GM19035 (cell line): ENCODE measurements at regions not wholly inside any gene's neighbourhood (a gene's known extent, or its start where the extent isn't known, plus 50 kb on each side); places are given as distances from the start of the nearest gene placed in this dataset.
A peak's percentile ranks its signal among the peaks of the same experiment; 100 is the strongest.
"Not testable (repeated sequence)": the region's sequence is repeated elsewhere in the genome, so short reads cannot be mapped to it uniquely, and the experiment has no call there.

Experiments used
- ATAC-seq: cut with Tn5 transposase; IDR thresholded peaks from one replicate; pipeline ENCODE4 v1.9.1; 2021; ENCODE audit not compliant: unreplicated experiment

- no peak for ATAC-seq
Observed at GRCh38 chr1:99441299-99442095, 177.2 kb downstream of the PLPPR4 start.

DNA sequence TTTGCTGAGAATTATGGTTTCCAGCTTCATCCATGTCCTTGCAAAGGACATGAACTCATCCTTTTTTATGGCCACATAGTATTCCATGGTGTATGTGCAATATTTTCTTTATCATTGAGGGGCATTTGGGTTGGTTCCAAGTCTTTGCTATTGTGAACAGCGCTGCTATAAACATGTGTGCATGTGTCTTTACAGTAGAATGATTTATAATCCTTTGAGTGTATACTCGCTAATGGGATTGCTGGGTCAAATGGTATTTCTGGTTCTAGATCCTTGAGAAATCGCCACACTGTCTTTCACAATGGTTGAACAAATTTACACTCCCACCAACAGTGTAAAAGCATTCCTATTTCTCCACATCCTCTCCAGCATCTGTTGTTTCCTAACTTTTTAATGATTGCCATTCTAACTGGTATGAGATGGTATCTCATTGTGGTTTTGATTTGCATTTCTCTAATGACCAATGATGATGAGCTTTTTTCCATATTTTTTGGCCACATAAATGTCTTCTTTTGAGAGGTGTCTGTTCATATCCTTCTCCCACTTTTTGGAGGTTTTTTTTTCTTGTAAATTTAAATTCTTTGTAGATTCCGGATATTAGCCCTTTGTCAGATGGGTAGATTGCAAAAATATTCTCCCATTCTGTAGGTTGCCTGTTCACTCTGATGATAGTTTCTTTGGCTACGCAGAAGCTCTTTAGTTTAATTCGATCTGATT is 180.1 kb downstream of the PLPPR4 start:
- not testable (repeated sequence) for ATAC-seq

DNA sequence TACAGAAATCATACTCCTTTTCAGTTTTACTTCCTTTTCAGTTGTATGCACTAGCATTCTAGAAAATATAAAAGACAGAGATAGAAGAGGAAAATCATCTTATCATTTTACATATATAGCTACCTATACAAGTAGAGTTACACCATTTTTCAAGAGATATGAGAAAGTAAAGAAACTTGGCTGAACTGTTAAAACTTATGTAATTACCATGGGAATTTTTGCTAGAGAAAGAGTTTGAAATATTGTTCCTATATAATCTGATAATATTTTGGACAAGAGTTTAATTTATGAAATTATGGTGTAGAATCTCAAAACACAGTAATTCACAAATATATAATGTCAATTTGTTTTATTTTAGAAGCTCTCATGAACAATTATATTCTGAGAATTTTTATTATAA is 180.8 kb downstream of the PLPPR4 start:
- ATAC-seq = no peak

- ATAC-seq = no peak
Observed at GRCh38 chr1:99445486-99445885, 181.2 kb downstream of the PLPPR4 start.

- no peak for ATAC-seq
Observed at GRCh38 chr1:99447721-99448120, 183.4 kb downstream of the PLPPR4 start.

DNA sequence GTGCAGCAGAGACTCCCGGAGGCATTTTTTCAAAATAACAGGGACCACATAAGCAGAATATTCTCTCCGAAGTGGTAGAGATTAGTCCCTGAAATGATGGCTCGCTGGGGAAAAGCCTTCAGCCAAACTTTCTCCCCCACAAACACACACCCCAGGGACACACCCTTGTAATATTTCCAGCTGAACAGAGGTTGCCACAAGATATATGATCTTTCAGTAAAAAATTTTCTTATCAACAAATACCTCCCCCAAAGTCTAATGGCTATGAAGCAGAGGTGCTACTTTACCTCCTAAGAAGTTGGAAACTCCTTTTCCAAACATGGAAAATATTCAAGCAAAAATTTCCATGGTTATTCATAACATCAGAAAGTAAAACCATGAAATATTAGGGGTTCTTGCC is 190.2 kb upstream of the PALMD start:
- no peak for ATAC-seq

DNA sequence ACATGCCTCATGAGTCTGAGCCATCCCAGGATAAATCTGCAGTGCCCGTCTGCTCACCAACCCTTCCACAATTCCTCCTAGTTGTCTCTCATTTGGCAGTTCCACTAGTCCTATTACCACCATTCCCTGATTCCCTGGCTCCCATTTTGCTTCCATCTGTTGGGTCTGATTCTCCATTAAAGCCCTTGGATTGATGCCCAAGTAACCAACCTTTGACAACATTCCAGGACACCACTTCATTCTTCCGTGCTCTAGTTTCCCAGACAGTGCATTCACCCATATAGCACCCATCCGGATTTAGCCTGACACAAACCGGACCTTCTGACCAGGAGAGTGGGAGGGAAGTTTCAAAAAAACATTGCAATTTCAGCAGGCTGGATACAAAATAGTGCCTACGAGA is 189.4 kb upstream of the PALMD start:
- no peak for ATAC-seq

GRCh38 chr1:99457381-99458165 is 188.3 kb upstream of the PALMD start:
- ATAC-seq = no peak

DNA sequence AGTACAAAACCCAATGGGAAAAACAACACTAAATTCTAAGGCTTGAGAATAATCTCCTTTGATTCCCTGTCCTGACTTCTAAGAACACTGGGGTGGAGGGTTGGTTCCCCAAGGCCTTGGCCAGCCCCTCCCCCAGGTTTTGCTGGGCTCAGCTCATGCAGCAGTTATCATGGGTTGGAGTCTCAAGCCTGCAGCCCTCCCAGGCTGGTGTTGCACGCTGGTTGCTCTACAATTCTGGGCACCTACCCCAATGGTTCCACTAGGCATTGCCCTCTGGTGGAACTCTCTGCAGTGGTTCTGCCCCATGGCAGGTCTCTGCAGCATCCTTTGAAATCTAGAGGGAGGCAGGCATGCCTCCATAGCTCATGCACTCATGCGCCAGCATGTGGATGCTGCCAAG is 184.4 kb upstream of the PALMD start:
- no peak for ATAC-seq

DNA sequence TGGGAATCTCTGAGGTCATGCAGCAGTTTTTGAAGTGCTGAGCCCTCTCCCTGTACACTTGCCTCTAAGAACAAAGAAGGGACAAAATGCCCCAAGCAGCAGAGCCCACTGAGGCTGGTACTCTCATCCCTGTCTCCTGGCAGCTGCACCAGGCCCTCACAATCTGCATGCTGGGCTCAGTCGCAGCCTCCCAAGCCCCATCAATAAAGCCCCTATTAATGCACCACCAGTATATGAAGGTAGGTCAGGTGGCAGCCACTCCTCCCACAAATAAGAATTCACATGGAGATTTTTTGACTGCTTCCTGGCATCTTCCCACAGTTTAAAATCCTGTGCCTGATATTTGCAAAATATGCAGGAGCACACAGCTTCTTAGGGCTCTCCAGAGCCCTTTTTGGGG is 181.2 kb upstream of the PALMD start:
- no peak for ATAC-seq

GRCh38 chr1:99465176-99465900 is 180.6 kb upstream of the PALMD start:
- ATAC-seq = no peak

GRCh38 chr1:99467645-99468044 is 178.3 kb upstream of the PALMD start:
- ATAC-seq = no peak

- ATAC-seq = no peak
Observed at GRCh38 chr1:99469550-99469971, 176.4 kb upstream of the PALMD start.

- ATAC-seq = no peak
Observed at GRCh38 chr1:99472893-99473292, 173.0 kb upstream of the PALMD start.

- no peak for ATAC-seq
Observed at GRCh38 chr1:99474350-99474893, 171.5 kb upstream of the PALMD start.

DNA sequence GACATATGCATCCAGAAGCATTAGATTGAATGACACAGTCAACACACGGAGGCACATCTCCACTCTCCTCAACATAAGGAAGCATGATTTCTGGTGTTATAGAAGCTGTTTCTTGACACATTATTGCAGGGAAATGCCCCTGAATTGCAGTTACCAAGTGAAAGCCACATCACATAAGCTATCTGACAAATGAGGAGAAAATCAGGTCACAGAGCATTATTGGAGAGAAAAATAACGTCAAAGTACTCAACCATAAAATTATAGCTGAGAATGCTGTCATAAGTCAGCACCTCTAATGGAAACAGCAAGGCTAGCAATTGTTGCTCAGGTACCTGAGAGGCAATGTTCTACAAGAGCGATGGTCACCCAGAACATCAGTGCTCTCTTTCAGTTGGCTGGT is 169.9 kb upstream of the PALMD start:
- ATAC-seq = no peak

GRCh38 chr1:99481391-99481996 is 164.4 kb upstream of the PALMD start:
- ATAC-seq = peak; percentile 85

DNA sequence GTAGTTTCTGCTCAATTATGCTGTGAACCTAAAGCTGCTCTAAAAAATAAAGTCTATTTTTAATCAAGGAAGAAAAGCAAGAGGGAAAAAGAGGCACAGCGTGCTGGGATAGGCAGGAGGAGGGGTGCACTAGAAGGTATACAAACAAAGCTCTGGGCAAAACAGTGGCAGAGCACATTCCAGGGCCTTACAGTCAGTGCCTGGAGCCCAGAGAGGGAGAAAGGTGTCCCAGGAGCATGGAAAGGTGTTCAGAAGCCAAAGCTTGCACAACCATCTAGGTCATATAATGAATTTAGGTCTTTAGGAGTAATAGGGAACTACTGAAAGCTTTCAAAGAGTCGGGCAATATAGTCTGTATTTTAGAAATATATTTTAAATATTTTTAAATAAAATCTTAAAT is 163.6 kb upstream of the PALMD start:
- no peak for ATAC-seq

DNA sequence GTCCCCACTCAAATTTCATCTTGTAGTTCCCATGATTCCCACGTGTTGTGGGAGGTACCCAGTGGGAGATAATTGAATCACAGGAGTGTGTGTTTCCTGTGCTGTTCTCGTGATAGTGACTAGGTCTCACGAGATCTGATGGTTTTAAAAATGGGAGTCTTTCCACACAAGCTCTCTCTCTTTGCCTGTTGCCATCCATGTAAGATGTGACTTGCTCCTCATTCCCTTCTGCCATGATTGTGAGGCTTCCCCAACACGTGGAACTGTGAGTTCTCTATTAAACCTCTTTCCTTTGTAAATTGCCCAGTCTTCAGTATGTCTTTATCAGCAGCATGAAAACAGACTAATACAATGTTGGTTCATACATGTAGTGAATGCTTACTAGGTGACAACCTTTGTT is 163.2 kb upstream of the PALMD start:
- no peak for ATAC-seq

- no peak for ATAC-seq
Observed at GRCh38 chr1:99490031-99490430, 155.9 kb upstream of the PALMD start.
